GM23338 (cell line): ENCODE measurements at regions not wholly inside any gene's neighbourhood (a gene's known extent, or its start where the extent isn't known, plus 50 kb on each side); places are given as distances from the start of the nearest gene placed in this dataset.

Experiments
- ATAC-seq: fragments of 200-7000 bp; cut with Tn5 transposase; 3 replicates; pipeline ENCODE4 v1.9.1; 2020
- DNase-seq: peaks from one replicate; pipeline ENCODE4 v3.0.0-alpha.2; 2015; ENCODE audit warnings: low spot score
- H2AFZ ChIP-seq: fragments of 200-600 bp; sonication (generic); 2 replicates; pipeline ENCODE4 v1.8.0; 2016; ENCODE audit warnings: antibody characterized with exemption, mild to moderate bottlenecking, moderate library complexity
- H3F3A ChIP-seq: fragments of 200-600 bp; sonication (generic); replicated peaks from 2 replicates; pipeline ENCODE4 v1.8.0; 2017; ENCODE audit warnings: antibody characterized with exemption, mixed run types, low read depth
- H3K27ac ChIP-seq: fragments of 200-600 bp; sonication (generic); 2 replicates; pipeline ENCODE4 v1.6.1; 2016; ENCODE audit warnings: low read depth
- H3K27me3 ChIP-seq: fragments of 200-600 bp; sonication (generic); 2 replicates; pipeline ENCODE4 v1.8.0; 2016; ENCODE audit warnings: mild to moderate bottlenecking, mixed run types, moderate library complexity; ENCODE audit not compliant: insufficient read depth
- H3K36me3 ChIP-seq: fragments of 200-600 bp; sonication (generic); 2 replicates; pipeline ENCODE4 v1.8.0; 2016; ENCODE audit warnings: mild to moderate bottlenecking; ENCODE audit not compliant: insufficient read depth
- H3K4me1 ChIP-seq: fragments of 200-600 bp; sonication (generic); 2 replicates; pipeline ENCODE4 v1.8.0; 2016; ENCODE audit warnings: mild to moderate bottlenecking, moderate library complexity; ENCODE audit not compliant: insufficient read depth
- H3K4me2 ChIP-seq: fragments of 200-600 bp; sonication (generic); 2 replicates; pipeline ENCODE4 v1.7.1; 2017; ENCODE audit warnings: mixed run types
- H3K4me3 ChIP-seq: fragments of 200-600 bp; sonication (generic); 2 replicates; pipeline ENCODE4 v1.6.1; 2016; ENCODE audit warnings: mixed run types
- H3K79me2 ChIP-seq: fragments of 200-600 bp; sonication (generic); replicated peaks from 2 replicates; pipeline ENCODE4 v1.8.0; 2017; ENCODE audit warnings: mild to moderate bottlenecking; ENCODE audit not compliant: insufficient read depth
- H3K9me2 ChIP-seq: fragments of 200-600 bp; sonication (generic); 2 replicates; pipeline ENCODE4 v1.8.0; 2017; ENCODE audit not compliant: insufficient read depth
- H4K20me1 ChIP-seq: fragments of 200-600 bp; sonication (generic); replicated peaks from 2 replicates; pipeline ENCODE4 v1.8.0; 2017; ENCODE audit warnings: mild to moderate bottlenecking; ENCODE audit not compliant: insufficient read depth
- H3K27ac Mint-ChIP-seq: 2 replicates; pipeline ENCODE4 v1.8.0; 2020; ENCODE audit warnings: inconsistent platforms, mild to moderate bottlenecking, moderate library complexity, mixed read lengths
- H3K27me3 Mint-ChIP-seq: 3 replicates; pipeline ENCODE4 v1.8.0; 2022; ENCODE audit warnings: low read depth, mild to moderate bottlenecking, moderate library complexity, mixed read lengths, inconsistent platforms; ENCODE audit not compliant: insufficient read depth, poor library complexity
- H3K36me3 Mint-ChIP-seq: 3 replicates; pipeline ENCODE4 v1.8.0; 2021; ENCODE audit warnings: low read depth, mild to moderate bottlenecking, inconsistent platforms, moderate library complexity, mixed read lengths
- H3K4me1 Mint-ChIP-seq: 3 replicates; pipeline ENCODE4 v1.8.0; 2020; ENCODE audit warnings: mild to moderate bottlenecking, inconsistent platforms, mixed read lengths
- H3K4me3 Mint-ChIP-seq: 3 replicates; pipeline ENCODE4 v1.8.0; 2021; ENCODE audit warnings: moderate library complexity, mild to moderate bottlenecking, inconsistent platforms, mixed read lengths
- H3K9me3 Mint-ChIP-seq: 3 replicates; pipeline ENCODE4 v1.8.0; 2020; ENCODE audit warnings: moderate library complexity, mild to moderate bottlenecking, inconsistent platforms, mixed read lengths
- NANOG ChIP-seq: IDR thresholded peaks from 2 replicates; pipeline ENCODE4 v1.6.1; 2016; ENCODE audit warnings: antibody characterized with exemption, borderline replicate concordance
- STAT1 ChIP-seq: IDR thresholded peaks from one replicate; pipeline ENCODE4 v1.6.1; 2016; ENCODE audit warnings: antibody characterized with exemption; ENCODE audit not compliant: unreplicated experiment
- TF ChIP-seq, protein P1 (sequence below): fragments of 250-450 bp; sonication (Bioruptor Pico); IDR thresholded peaks from 2 replicates; pipeline ENCODE4 v1.5.0; 2020; ENCODE audit warnings: mild to moderate bottlenecking, moderate library complexity
- TF ChIP-seq, protein P2 (sequence below), 2 experiments: fragments of 200-600 bp in 1 of 2; sonication (generic) in 1 of 2; conservative IDR thresholded peaks; 2 replicates each; pipeline versions ENCODE4 v1.5.1 to v1.6.1; 2016 to 2017; ENCODE audit warnings: antibody characterized with exemption in 2 of 2, low read depth in 2 of 2, mild to moderate bottlenecking in 2 of 2, moderate library complexity in 1 of 2
- TF ChIP-seq, protein P3 (sequence below): IDR thresholded peaks from one replicate; pipeline ENCODE4 v1.6.1; 2018; ENCODE audit warnings: antibody characterized with exemption; ENCODE audit not compliant: unreplicated experiment

DNA sequence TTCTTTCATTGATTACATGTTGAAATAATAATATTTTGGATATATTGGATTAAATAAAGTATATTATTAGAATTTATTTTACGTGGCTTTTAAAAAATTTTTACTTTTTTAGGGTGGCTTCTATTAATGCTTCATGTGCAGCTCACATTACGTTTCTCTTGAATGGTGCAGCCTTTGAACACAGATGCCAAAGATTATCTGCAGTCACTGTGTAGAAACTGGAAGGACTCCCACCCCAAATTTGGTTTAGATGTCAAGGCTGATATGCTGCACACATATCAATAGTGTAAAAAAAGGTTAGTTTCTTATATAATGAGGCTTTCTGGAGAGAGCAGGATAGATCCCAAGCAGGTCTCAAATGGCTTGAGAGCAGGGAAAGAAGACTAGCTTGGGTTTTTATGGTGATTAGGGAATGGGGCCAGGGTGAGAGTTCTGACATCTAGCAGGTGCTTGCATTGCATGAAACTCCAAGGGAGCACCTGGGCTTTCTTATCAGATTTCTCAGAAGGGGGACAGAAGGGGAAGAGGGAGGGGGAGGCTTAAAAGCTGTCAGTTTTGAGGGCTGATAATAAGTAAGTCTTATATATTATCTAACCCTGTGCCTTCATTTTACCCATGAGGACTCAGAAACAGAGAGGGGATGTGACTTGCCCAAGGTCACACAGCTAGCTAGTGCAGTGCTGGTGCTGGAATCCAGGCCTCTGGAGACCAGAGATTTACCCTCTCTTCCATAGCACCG lies 89.6 kb downstream of the CHST2 start (continued):
- TF ChIP-seq, protein P1, sequence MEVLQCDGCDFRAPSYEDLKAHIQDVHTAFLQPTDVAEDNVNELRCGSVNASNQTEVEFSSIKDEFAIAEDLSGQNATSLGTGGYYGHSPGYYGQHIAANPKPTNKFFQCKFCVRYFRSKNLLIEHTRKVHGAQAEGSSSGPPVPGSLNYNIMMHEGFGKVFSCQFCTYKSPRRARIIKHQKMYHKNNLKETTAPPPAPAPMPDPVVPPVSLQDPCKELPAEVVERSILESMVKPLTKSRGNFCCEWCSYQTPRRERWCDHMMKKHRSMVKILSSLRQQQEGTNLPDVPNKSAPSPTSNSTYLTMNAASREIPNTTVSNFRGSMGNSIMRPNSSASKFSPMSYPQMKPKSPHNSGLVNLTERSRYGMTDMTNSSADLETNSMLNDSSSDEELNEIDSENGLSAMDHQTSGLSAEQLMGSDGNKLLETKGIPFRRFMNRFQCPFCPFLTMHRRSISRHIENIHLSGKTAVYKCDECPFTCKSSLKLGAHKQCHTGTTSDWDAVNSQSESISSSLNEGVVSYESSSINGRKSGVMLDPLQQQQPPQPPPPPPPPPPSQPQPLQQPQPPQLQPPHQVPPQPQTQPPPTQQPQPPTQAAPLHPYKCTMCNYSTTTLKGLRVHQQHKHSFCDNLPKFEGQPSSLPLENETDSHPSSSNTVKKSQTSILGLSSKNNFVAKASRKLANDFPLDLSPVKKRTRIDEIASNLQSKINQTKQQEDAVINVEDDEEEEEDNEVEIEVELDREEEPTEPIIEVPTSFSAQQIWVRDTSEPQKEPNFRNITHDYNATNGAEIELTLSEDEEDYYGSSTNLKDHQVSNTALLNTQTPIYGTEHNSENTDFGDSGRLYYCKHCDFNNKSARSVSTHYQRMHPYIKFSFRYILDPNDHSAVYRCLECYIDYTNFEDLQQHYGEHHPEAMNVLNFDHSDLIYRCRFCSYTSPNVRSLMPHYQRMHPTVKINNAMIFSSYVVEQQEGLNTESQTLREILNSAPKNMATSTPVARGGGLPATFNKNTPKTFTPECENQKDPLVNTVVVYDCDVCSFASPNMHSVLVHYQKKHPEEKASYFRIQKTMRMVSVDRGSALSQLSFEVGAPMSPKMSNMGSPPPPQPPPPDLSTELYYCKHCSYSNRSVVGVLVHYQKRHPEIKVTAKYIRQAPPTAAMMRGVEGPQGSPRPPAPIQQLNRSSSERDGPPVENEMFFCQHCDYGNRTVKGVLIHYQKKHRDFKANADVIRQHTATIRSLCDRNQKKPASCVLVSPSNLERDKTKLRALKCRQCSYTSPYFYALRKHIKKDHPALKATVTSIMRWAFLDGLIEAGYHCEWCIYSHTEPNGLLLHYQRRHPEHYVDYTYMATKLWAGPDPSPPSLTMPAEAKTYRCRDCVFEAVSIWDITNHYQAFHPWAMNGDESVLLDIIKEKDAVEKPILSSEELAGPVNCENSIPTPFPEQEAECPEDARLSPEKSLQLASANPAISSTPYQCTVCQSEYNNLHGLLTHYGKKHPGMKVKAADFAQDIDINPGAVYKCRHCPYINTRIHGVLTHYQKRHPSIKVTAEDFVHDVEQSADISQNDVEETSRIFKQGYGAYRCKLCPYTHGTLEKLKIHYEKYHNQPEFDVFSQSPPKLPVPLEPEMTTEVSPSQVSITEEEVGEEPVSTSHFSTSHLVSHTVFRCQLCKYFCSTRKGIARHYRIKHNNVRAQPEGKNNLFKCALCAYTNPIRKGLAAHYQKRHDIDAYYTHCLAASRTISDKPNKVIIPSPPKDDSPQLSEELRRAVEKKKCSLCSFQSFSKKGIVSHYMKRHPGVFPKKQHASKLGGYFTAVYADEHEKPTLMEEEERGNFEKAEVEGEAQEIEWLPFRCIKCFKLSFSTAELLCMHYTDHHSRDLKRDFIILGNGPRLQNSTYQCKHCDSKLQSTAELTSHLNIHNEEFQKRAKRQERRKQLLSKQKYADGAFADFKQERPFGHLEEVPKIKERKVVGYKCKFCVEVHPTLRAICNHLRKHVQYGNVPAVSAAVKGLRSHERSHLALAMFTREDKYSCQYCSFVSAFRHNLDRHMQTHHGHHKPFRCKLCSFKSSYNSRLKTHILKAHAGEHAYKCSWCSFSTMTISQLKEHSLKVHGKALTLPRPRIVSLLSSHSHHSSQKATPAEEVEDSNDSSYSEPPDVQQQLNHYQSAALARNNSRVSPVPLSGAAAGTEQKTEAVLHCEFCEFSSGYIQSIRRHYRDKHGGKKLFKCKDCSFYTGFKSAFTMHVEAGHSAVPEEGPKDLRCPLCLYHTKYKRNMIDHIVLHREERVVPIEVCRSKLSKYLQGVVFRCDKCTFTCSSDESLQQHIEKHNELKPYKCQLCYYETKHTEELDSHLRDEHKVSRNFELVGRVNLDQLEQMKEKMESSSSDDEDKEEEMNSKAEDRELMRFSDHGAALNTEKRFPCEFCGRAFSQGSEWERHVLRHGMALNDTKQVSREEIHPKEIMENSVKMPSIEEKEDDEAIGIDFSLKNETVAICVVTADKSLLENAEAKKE (CRISPR knock-in tag), result no peak
- TF ChIP-seq, protein P2, sequence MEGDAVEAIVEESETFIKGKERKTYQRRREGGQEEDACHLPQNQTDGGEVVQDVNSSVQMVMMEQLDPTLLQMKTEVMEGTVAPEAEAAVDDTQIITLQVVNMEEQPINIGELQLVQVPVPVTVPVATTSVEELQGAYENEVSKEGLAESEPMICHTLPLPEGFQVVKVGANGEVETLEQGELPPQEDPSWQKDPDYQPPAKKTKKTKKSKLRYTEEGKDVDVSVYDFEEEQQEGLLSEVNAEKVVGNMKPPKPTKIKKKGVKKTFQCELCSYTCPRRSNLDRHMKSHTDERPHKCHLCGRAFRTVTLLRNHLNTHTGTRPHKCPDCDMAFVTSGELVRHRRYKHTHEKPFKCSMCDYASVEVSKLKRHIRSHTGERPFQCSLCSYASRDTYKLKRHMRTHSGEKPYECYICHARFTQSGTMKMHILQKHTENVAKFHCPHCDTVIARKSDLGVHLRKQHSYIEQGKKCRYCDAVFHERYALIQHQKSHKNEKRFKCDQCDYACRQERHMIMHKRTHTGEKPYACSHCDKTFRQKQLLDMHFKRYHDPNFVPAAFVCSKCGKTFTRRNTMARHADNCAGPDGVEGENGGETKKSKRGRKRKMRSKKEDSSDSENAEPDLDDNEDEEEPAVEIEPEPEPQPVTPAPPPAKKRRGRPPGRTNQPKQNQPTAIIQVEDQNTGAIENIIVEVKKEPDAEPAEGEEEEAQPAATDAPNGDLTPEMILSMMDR (conservative IDR thresholded peaks at IDR 0.05; ENCODE audit: low read depth in 2 of 2), result no peak

DNA sequence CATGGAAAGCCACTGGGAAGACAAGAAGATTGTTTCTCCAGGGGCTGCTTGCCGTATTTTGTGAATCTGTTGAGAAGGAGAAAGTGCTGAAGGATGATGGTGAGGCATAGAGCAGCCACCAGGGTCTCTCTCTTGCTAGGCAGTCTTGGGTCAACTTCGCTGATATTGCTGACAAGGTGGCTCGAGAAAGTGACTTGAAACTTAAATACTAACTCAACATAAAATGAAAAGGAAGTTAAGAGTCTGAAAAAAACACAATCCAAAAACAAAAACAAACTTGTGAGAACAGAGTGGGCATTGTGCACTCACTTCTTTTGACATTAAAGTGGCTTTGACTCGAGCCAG lies 90.1 kb downstream of the CHST2 start:
- H3K27ac Mint-ChIP-seq, result no peak overlapping the region
- Histone ChIP-seq H4K20me1 (no peaks in the 10 kb centered on the region), H3F3A (no peaks in the 10 kb centered on the region), H3K27ac (no peak overlapping the region), H3K4me2 (no peak overlapping the region), H3K4me1 (0 out of 2 replicates have a peak, but pooled peaks cover 3% of the 10 kb centered on the region), H3K4me3 (no peak overlapping the region), H3K27me3 (no peaks in the 10 kb centered on the region), H2AFZ (peak overlapping the region; percentile 73; the same call in 1 of the 2 replicates), H3K9me2 (0 out of 2 replicates have a peak, but pooled peaks cover 3% of the 10 kb centered on the region), H3K36me3 (no peaks in the 10 kb centered on the region), H3K79me2 (no peaks in the 10 kb centered on the region)
- H3K27me3 Mint-ChIP-seq, result no peaks in the 10 kb centered on the region
- peaks cover 3% of the 10 kb centered on the region; the same call in 1 of the 3 replicates for H3K9me3 Mint-ChIP-seq
- no peak for ATAC-seq
- H3K36me3 Mint-ChIP-seq, result no peaks in the 10 kb centered on the region
- peaks cover 12% of the 10 kb centered on the region for H3K4me1 Mint-ChIP-seq
- no peak overlapping the region for H3K4me3 Mint-ChIP-seq
- DNase-seq, result no peak
- TF ChIP-seq, protein P2 (conservative IDR thresholded peaks at IDR 0.05; ENCODE audit: low read depth in 2 of 2), result no peak
- TF ChIP-seq, protein P3, sequence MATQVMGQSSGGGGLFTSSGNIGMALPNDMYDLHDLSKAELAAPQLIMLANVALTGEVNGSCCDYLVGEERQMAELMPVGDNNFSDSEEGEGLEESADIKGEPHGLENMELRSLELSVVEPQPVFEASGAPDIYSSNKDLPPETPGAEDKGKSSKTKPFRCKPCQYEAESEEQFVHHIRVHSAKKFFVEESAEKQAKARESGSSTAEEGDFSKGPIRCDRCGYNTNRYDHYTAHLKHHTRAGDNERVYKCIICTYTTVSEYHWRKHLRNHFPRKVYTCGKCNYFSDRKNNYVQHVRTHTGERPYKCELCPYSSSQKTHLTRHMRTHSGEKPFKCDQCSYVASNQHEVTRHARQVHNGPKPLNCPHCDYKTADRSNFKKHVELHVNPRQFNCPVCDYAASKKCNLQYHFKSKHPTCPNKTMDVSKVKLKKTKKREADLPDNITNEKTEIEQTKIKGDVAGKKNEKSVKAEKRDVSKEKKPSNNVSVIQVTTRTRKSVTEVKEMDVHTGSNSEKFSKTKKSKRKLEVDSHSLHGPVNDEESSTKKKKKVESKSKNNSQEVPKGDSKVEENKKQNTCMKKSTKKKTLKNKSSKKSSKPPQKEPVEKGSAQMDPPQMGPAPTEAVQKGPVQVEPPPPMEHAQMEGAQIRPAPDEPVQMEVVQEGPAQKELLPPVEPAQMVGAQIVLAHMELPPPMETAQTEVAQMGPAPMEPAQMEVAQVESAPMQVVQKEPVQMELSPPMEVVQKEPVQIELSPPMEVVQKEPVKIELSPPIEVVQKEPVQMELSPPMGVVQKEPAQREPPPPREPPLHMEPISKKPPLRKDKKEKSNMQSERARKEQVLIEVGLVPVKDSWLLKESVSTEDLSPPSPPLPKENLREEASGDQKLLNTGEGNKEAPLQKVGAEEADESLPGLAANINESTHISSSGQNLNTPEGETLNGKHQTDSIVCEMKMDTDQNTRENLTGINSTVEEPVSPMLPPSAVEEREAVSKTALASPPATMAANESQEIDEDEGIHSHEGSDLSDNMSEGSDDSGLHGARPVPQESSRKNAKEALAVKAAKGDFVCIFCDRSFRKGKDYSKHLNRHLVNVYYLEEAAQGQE, result no peak
- no peak for TF ChIP-seq NANOG
- TF ChIP-seq STAT1, result no peak
